H1 (cell line): ENCODE measurements at regions not wholly inside any gene's neighbourhood (a gene's known extent, or its start where the extent isn't known, plus 50 kb on each side); places are given as distances from the start of the nearest gene placed in this dataset.

Experiments used
- CTCF ChIA-PET: fragments of 300-600 bp; sonication (Branson Sonifier 250); formaldehyde crosslinking; loops from one replicate; lab custom pipeline; 2021; ENCODE audit not compliant: partially characterized antibody; lab: Charles Lee
- POLR2A ChIA-PET: fragments of 300-600 bp; sonication (Branson Sonifier 250); formaldehyde crosslinking; loops from one replicate; lab custom pipeline; 2021; ENCODE audit warnings: inconsistent platforms; ENCODE audit not compliant: partially characterized antibody; lab: Charles Lee
- DNase-seq, 2 experiments: peaks; one replicate each; pipeline versions ENCODE4 v3.0.0 to v3.0.0-alpha.2; 2010 to 2022; ENCODE audit warnings: low spot score in 2 of 2, low read depth in 1 of 2, mixed read lengths in 1 of 2
- FAIRE-seq: peaks from 2 replicates; lab custom pipeline; 2011; peaks lifted over from hg19 to GRCh38; lab: Jason Lieb, UNC
- H2AFZ ChIP-seq: 2 replicates; pipeline ENCODE4 v1.8.1; 2012; ENCODE audit warnings: low read length, inconsistent platforms
- H2AK5ac ChIP-seq: 2 replicates; pipeline ENCODE4 v1.6.1; 2013; ENCODE audit warnings: low read depth, low read length
- H2BK120ac ChIP-seq: replicated peaks from 2 replicates; pipeline ENCODE3; 2013; ENCODE audit warnings: low read depth, low read length, inconsistent platforms
- H2BK12ac ChIP-seq: 2 replicates; pipeline ENCODE4 v1.6.1; 2013; ENCODE audit warnings: low read depth, low read length
- H2BK15ac ChIP-seq: 2 replicates; pipeline ENCODE4 v1.6.1; 2013; ENCODE audit warnings: low read length
- H2BK20ac ChIP-seq: 2 replicates; pipeline ENCODE4 v1.6.1; 2013; ENCODE audit warnings: low read length
- H2BK5ac ChIP-seq: 2 replicates; pipeline ENCODE4 v1.6.1; 2013; ENCODE audit warnings: low read depth, low read length
- H3K14ac ChIP-seq: 2 replicates; pipeline ENCODE4 v1.6.1; 2013; ENCODE audit warnings: inconsistent platforms; ENCODE audit not compliant: insufficient read length
- H3K18ac ChIP-seq: 2 replicates; pipeline ENCODE4 v1.6.1; 2013; ENCODE audit warnings: low read length; ENCODE audit errors: extremely low read depth
- H3K23ac ChIP-seq: 2 replicates; pipeline ENCODE4 v1.6.1; 2013; ENCODE audit warnings: inconsistent platforms; ENCODE audit not compliant: insufficient read length
- H3K23me2 ChIP-seq: 2 replicates; pipeline ENCODE4 v1.6.1; 2013; ENCODE audit warnings: low read depth, low read length
- H3K27ac ChIP-seq: 2 replicates; pipeline ENCODE4 v1.6.1; 2011; ENCODE audit warnings: low read depth, low read length, inconsistent platforms
- H3K27me3 ChIP-seq, 4 experiments: replicated peaks in 1 of 4; 1 replicate in 1 of 4; 2 replicates in 3 of 4; pipeline versions ENCODE4 v1.6.1 to v1.8.1; 2011 to 2013; ENCODE audit warnings: low read length in 3 of 4, mild to moderate bottlenecking in 3 of 4, inconsistent platforms in 2 of 4, mixed read lengths in 2 of 4, moderate library complexity in 1 of 4; ENCODE audit not compliant: control insufficient read depth in 3 of 4, insufficient read depth in 3 of 4; ENCODE audit errors: extremely low read depth in 1 of 4
- H3K36me3 ChIP-seq, 4 experiments: 2 replicates each; pipeline versions ENCODE4 v1.6.1 to v1.8.1; 2011 to 2013; ENCODE audit warnings: mild to moderate bottlenecking in 4 of 4, low read length in 3 of 4, moderate library complexity in 2 of 4, control low read depth in 1 of 4, inconsistent platforms in 1 of 4; ENCODE audit not compliant: insufficient read depth in 4 of 4, control insufficient read depth in 2 of 4
- H3K4ac ChIP-seq: replicated peaks from 2 replicates; pipeline ENCODE3; 2013; ENCODE audit warnings: low read length, low read depth, mixed read lengths, inconsistent platforms; ENCODE audit not compliant: insufficient read length
- H3K4me1 ChIP-seq, 4 experiments: replicated peaks in 1 of 4; 1 replicate in 1 of 4; 2 replicates in 3 of 4; pipeline versions ENCODE4 v1.6.1 to v1.8.1; 2011 to 2013; ENCODE audit warnings: low read length in 3 of 4, inconsistent platforms in 2 of 4, mixed read lengths in 1 of 4; ENCODE audit not compliant: insufficient read depth in 4 of 4, control insufficient read depth in 3 of 4
- H3K4me2 ChIP-seq, 2 experiments: 2 replicates each; pipeline versions ENCODE4 v1.6.1 to v1.8.1; 2011 to 2013; ENCODE audit warnings: low read depth in 2 of 2, low read length in 2 of 2, control low read depth in 1 of 2, inconsistent platforms in 1 of 2, mild to moderate bottlenecking in 1 of 2; ENCODE audit not compliant: insufficient read depth in 1 of 2
- H3K4me3 ChIP-seq, 4 experiments: fragments of 200-600, 300-600 bp in 1 of 4; sonication (generic), shearing (Covaris generic), sonication (Bioruptor Twin) in 1 of 4; 2 replicates each; pipeline versions ENCODE4 v1.5.1 to v1.8.1; 2011 to 2016; ENCODE audit warnings: low read length in 4 of 4, low read depth in 3 of 4, control low read depth in 2 of 4, inconsistent platforms in 2 of 4, mild to moderate bottlenecking in 2 of 4, mixed read lengths in 1 of 4, moderate library complexity in 1 of 4; ENCODE audit not compliant: insufficient read depth in 2 of 4; ENCODE audit errors: extremely low read depth in 1 of 4
- H3K56ac ChIP-seq: replicated peaks from 2 replicates; pipeline ENCODE3; 2013; ENCODE audit warnings: low read depth, mild to moderate bottlenecking, mixed read lengths, low read length, inconsistent platforms; ENCODE audit not compliant: insufficient read length
- H3K79me1 ChIP-seq: 2 replicates; pipeline ENCODE4 v1.6.1; 2013; ENCODE audit warnings: low read depth, low read length, control low read depth
- H3K79me2 ChIP-seq, 2 experiments: 2 replicates each; pipeline versions ENCODE4 v1.6.1 to v1.8.1; 2012 to 2013; ENCODE audit warnings: low read length in 2 of 2, mild to moderate bottlenecking in 2 of 2, inconsistent platforms in 1 of 2; ENCODE audit not compliant: insufficient read depth in 2 of 2, control insufficient read depth in 1 of 2
- H3K9ac ChIP-seq, 4 experiments: replicated peaks in 1 of 4; 1 replicate in 1 of 4; 2 replicates in 3 of 4; pipeline versions ENCODE4 v1.6.1 to v1.8.1; 2011 to 2013; ENCODE audit warnings: low read depth in 3 of 4, low read length in 3 of 4, control low read depth in 2 of 4, mild to moderate bottlenecking in 2 of 4, moderate library complexity in 2 of 4, inconsistent platforms in 1 of 4; ENCODE audit errors: extremely low read depth in 1 of 4
- H3K9me3 ChIP-seq, 2 experiments: 2 replicates each; pipeline versions ENCODE4 v1.6.1 to v1.8.1; 2012 to 2013; ENCODE audit warnings: mild to moderate bottlenecking in 2 of 2, moderate library complexity in 2 of 2, control low read depth in 1 of 2, inconsistent platforms in 1 of 2, low read depth in 1 of 2, low read length in 1 of 2, mixed read lengths in 1 of 2; ENCODE audit not compliant: insufficient read depth in 2 of 2
- H4K20me1 ChIP-seq, 2 experiments: replicated peaks in 1 of 2; 2 replicates each; pipeline versions ENCODE3 to v1.8.1; 2011 to 2013; ENCODE audit warnings: inconsistent platforms in 2 of 2, low read length in 2 of 2, mild to moderate bottlenecking in 1 of 2; ENCODE audit not compliant: insufficient read depth in 2 of 2, control insufficient read depth in 1 of 2
- H4K5ac ChIP-seq: 2 replicates; pipeline ENCODE4 v1.6.1; 2013; ENCODE audit warnings: low read length, low read depth, mixed read lengths, inconsistent platforms; ENCODE audit not compliant: insufficient read length
- H4K8ac ChIP-seq: 2 replicates; pipeline ENCODE4 v1.8.0; 2013; ENCODE audit warnings: mild to moderate bottlenecking, moderate library complexity, low read length, inconsistent platforms; ENCODE audit not compliant: insufficient read depth; ENCODE audit errors: extremely low read depth
- H4K91ac ChIP-seq: replicated peaks from 2 replicates; pipeline ENCODE3; 2013; ENCODE audit warnings: low read length, mixed read lengths, inconsistent platforms; ENCODE audit not compliant: insufficient read length
- BACH1 ChIP-seq: IDR thresholded peaks from 2 replicates; pipeline ENCODE4 v1.6.1; 2012; ENCODE audit warnings: low read length, improper control_type of control experiment
- CTCF ChIP-seq, 3 experiments: IDR thresholded peaks; 1 replicate in 2 of 3; 2 replicates in 1 of 3; pipeline versions ENCODE4 v1.5.1 to v1.6.1; 2011; ENCODE audit warnings: low read length in 3 of 3, mild to moderate bottlenecking in 3 of 3, inconsistent platforms in 2 of 3, low read depth in 1 of 3, moderate library complexity in 1 of 3; ENCODE audit not compliant: insufficient read depth in 1 of 3; ENCODE audit errors: control extremely low read depth in 1 of 3
- JUN ChIP-seq: IDR thresholded peaks from 2 replicates; pipeline ENCODE4 v1.6.1; 2011; ENCODE audit warnings: low read depth, mild to moderate bottlenecking, improper control_type of control experiment, low read length
- WGBS, 2 experiments: shearing (Covaris generic) in 1 of 2; methylation state at CpG; one replicate each; pipeline versions ENCODE4 v1.1.6 to v1.1.7; 2013 to 2015; ENCODE audit warnings: low lambda C conversion rate in 2 of 2, mixed read lengths in 2 of 2, inconsistent platforms in 1 of 2, low coverage in 1 of 2, missing lambda C conversion rate in 1 of 2; ENCODE audit not compliant: insufficient replicate concordance in 2 of 2, insufficient coverage in 1 of 2, insufficient read length in 1 of 2; ENCODE audit errors: extremely low coverage in 1 of 2, missing lambda C conversion rate in 1 of 2; 5-methylcytosine and 5-hydroxymethylcytosine counted together

DNA sequence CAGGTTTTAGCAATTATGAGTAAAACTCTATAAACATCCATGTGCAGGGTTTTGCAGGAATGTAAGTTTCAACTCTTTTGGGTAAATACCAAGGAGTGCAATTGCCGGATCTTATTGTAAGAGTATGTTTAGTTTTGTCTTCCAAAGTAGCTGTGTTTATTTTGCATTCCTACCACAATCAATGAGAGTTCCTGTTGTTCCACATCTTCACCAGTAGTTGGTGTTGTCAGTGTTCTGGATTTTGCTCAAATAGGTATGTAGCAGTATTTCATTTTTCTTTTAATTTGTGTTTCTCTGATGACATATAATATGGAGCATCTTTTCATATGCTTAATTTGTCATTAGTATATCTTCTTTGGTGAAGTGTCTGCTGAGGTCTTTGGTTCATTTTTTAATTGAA lies 185.1 kb upstream of the GALNT15 start:
- no peak overlapping the region for H3K4ac ChIP-seq
- CTCF ChIA-PET: interaction anchor here (0.7 to 1.8 kb wide), 6 partner anchors 11 to 60 kb away, joined by 3 to 7 read pairs (median 4); no protein-coding TSS in a partner anchor
- no peak overlapping the region for H3K14ac ChIP-seq
- H3K23ac ChIP-seq: no peak overlapping the region
- H2BK12ac ChIP-seq: no peak overlapping the region
- no peak overlapping the region for H4K91ac ChIP-seq
- H4K20me1 ChIP-seq: no peaks in the 10 kb centered on the region
- FAIRE-seq: no peak
- H2BK15ac ChIP-seq: no peak overlapping the region
- no peaks in the 10 kb centered on the region for H3K79me2 ChIP-seq
- H3K36me3 ChIP-seq: no peaks in the 10 kb centered on the region
- POLR2A ChIA-PET: no interaction called here
- H3K4me3 ChIP-seq: no peak overlapping the region
- H3K56ac ChIP-seq: no peak overlapping the region
- no peak overlapping the region for H2AK5ac ChIP-seq
- H2BK120ac ChIP-seq: no peak overlapping the region
- WGBS, 2 experiments: 86% methylated on average over 1 of the region's 1 CpG; no CpG with 5 or more reads in 1 of the 2 experiments
- H4K8ac ChIP-seq: no peak overlapping the region
- no peak overlapping the region for H3K9ac ChIP-seq
- H3K23me2 ChIP-seq: no peaks in the 10 kb centered on the region
- H2AFZ ChIP-seq: no peak overlapping the region
- no peaks in the 10 kb centered on the region for H3K79me1 ChIP-seq
- no peaks in the 10 kb centered on the region for H3K27me3 ChIP-seq
- no peak for TF ChIP-seq BACH1
- no peak for TF ChIP-seq JUN
- peak in 2 of 3 experiments; percentile 17 to 47; a peak in 2 of 4 replicates for TF ChIP-seq CTCF (IDR thresholded peaks at IDR 0.05; ENCODE audit: control extremely low read depth in 1 of 3, insufficient read depth in 1 of 3, low read depth in 1 of 3, low read length in 3 of 3)
- no peaks in the 10 kb centered on the region for H3K4me1 ChIP-seq
- no peak overlapping the region for H2BK5ac ChIP-seq
- H3K4me2 ChIP-seq: no peak overlapping the region
- H3K27ac ChIP-seq: no peak overlapping the region
- no peak overlapping the region for H2BK20ac ChIP-seq
- no peak overlapping the region for H4K5ac ChIP-seq
- no peak for DNase-seq
- H3K18ac ChIP-seq: no peak overlapping the region
- peaks cover 15 to 19% of the 10 kb centered on the region in 2 experiments; a peak in 3 of 4 replicates for H3K9me3 ChIP-seq
